T-helper 1 cell treated with Interleukin-12 subunit alpha and Interleukin-12 subunit beta and Interleukin-4 antibody, amounts not matched to agents 30 μg/mL and 1 μg/mL, for 36 hours (primary cell): ENCODE measurements at regions not wholly inside any gene's neighbourhood (a gene's known extent, or its start where the extent isn't known, plus 50 kb on each side); places are given as distances from the start of the nearest gene placed in this dataset.

ENCODE experiments used
- H3K27ac Mint-ChIP-seq: one replicate; pipeline ENCODE4 v1.8.0; 2021; ENCODE audit warnings: mild to moderate bottlenecking, mixed read lengths
- H3K27me3 Mint-ChIP-seq: one replicate; pipeline ENCODE4 v1.8.0; 2021; ENCODE audit warnings: low read depth, mixed read lengths
- H3K36me3 Mint-ChIP-seq: one replicate; pipeline ENCODE4 v1.8.0; 2021; ENCODE audit warnings: low read depth, mixed read lengths
- H3K4me1 Mint-ChIP-seq: one replicate; pipeline ENCODE4 v1.8.0; 2021; ENCODE audit warnings: low read depth, mixed read lengths
- H3K4me3 Mint-ChIP-seq: one replicate; pipeline ENCODE4 v1.8.0; 2021; ENCODE audit warnings: mild to moderate bottlenecking, moderate library complexity, mixed read lengths
- H3K9me3 Mint-ChIP-seq: one replicate; pipeline ENCODE4 v1.8.0; 2021; ENCODE audit warnings: mixed read lengths

- H3K9me3 Mint-ChIP-seq, result no peaks in the 10 kb centered on the region
- peaks cover 12% of the 10 kb centered on the region for H3K27me3 Mint-ChIP-seq
- H3K36me3 Mint-ChIP-seq, result no peaks in the 10 kb centered on the region
- no peak overlapping the region for H3K4me3 Mint-ChIP-seq
- H3K4me1 Mint-ChIP-seq, result peaks cover 16% of the 10 kb centered on the region
- H3K27ac Mint-ChIP-seq, result no peak overlapping the region
These were observed 173.6 kb upstream of the PRSS58 start for GRCh38 chr7:142431491-142431890.

GRCh38 chr7:142428094-142428493 is 170.2 kb upstream of the PRSS58 start:
- H3K27ac Mint-ChIP-seq, result no peak overlapping the region

GRCh38 chr7:142425281-142425680 is 167.4 kb upstream of the PRSS58 start:
- no peak overlapping the region for H3K27ac Mint-ChIP-seq
- H3K36me3 Mint-ChIP-seq, result no peaks in the 10 kb centered on the region
- H3K4me3 Mint-ChIP-seq, result no peak overlapping the region
- peaks cover 4% of the 10 kb centered on the region for H3K4me1 Mint-ChIP-seq
- H3K9me3 Mint-ChIP-seq, result no peaks in the 10 kb centered on the region
- H3K27me3 Mint-ChIP-seq, result peaks cover 8% of the 10 kb centered on the region

More at GRCh38 chr7:142428094-142428493, 170.2 kb upstream of the PRSS58 start:
- Mint-ChIP-seq H3K4me3 (no peak overlapping the region), H3K36me3 (no peaks in the 10 kb centered on the region), H3K27me3 (peaks cover 12% of the 10 kb centered on the region), H3K9me3 (no peaks in the 10 kb centered on the region), H3K4me1 (peaks cover 4% of the 10 kb centered on the region)

GRCh38 chr7:142422621-142423020 is 164.8 kb upstream of the PRSS58 start:
- no peaks in the 10 kb centered on the region for H3K36me3 Mint-ChIP-seq
- H3K9me3 Mint-ChIP-seq, result no peaks in the 10 kb centered on the region
- peaks cover 7% of the 10 kb centered on the region for H3K4me1 Mint-ChIP-seq
- H3K27me3 Mint-ChIP-seq, result no peaks in the 10 kb centered on the region
- H3K27ac Mint-ChIP-seq, result no peak overlapping the region
- H3K4me3 Mint-ChIP-seq, result no peak overlapping the region

GRCh38 chr7:142420554-142421362 is 162.9 kb upstream of the PRSS58 start:
- Mint-ChIP-seq H3K27me3 (no peaks in the 10 kb centered on the region), H3K27ac (no peak overlapping the region), H3K36me3 (no peaks in the 10 kb centered on the region), H3K4me3 (no peak overlapping the region), H3K9me3 (no peaks in the 10 kb centered on the region), H3K4me1 (peaks cover 7% of the 10 kb centered on the region)

- Mint-ChIP-seq H3K27ac (no peak overlapping the region), H3K4me3 (no peak overlapping the region), H3K4me1 (peaks cover 3% of the 10 kb centered on the region), H3K9me3 (no peaks in the 10 kb centered on the region), H3K36me3 (no peaks in the 10 kb centered on the region), H3K27me3 (no peaks in the 10 kb centered on the region)
These were observed 160.5 kb upstream of the PRSS58 start for GRCh38 chr7:142418326-142418725.

- H3K4me1 Mint-ChIP-seq, result peaks cover 4% of the 10 kb centered on the region
These were observed 157.1 kb upstream of the PRSS58 start for GRCh38 chr7:142414915-142415314.

GRCh38 chr7:142414135-142414534 is 156.3 kb upstream of the PRSS58 start:
- Mint-ChIP-seq H3K9me3 (no peaks in the 10 kb centered on the region), H3K36me3 (no peaks in the 10 kb centered on the region), H3K27me3 (peaks cover 3% of the 10 kb centered on the region), H3K4me3 (no peak overlapping the region), H3K4me1 (peaks cover 4% of the 10 kb centered on the region), H3K27ac (no peak overlapping the region)

More at GRCh38 chr7:142414915-142415314, 157.1 kb upstream of the PRSS58 start:
- H3K27ac Mint-ChIP-seq, result no peak overlapping the region
- no peaks in the 10 kb centered on the region for H3K36me3 Mint-ChIP-seq
- H3K27me3 Mint-ChIP-seq, result peaks cover 3% of the 10 kb centered on the region
- H3K4me3 Mint-ChIP-seq, result no peak overlapping the region
- no peaks in the 10 kb centered on the region for H3K9me3 Mint-ChIP-seq

- Mint-ChIP-seq H3K36me3 (no peaks in the 10 kb centered on the region), H3K4me1 (peaks cover 4% of the 10 kb centered on the region), H3K9me3 (no peaks in the 10 kb centered on the region), H3K4me3 (no peak overlapping the region), H3K27ac (no peak overlapping the region), H3K27me3 (peaks cover 3% of the 10 kb centered on the region)
These were observed 155.6 kb upstream of the PRSS58 start for GRCh38 chr7:142413280-142414000.

GRCh38 chr7:142412551-142413193 is 154.8 kb upstream of the PRSS58 start:
- peaks cover 3% of the 10 kb centered on the region for H3K27me3 Mint-ChIP-seq
- no peaks in the 10 kb centered on the region for H3K9me3 Mint-ChIP-seq
- no peak overlapping the region for H3K27ac Mint-ChIP-seq
- H3K4me1 Mint-ChIP-seq, result peaks cover 1% of the 10 kb centered on the region
- H3K4me3 Mint-ChIP-seq, result no peak overlapping the region
- H3K36me3 Mint-ChIP-seq, result no peaks in the 10 kb centered on the region

GRCh38 chr7:142409471-142409870 is 151.6 kb upstream of the PRSS58 start:
- no peak overlapping the region for H3K27ac Mint-ChIP-seq
- no peaks in the 10 kb centered on the region for H3K9me3 Mint-ChIP-seq
- no peak overlapping the region for H3K4me3 Mint-ChIP-seq
- peaks cover 7% of the 10 kb centered on the region for H3K27me3 Mint-ChIP-seq
- H3K36me3 Mint-ChIP-seq, result no peaks in the 10 kb centered on the region
- H3K4me1 Mint-ChIP-seq, result peaks cover 1% of the 10 kb centered on the region

- Mint-ChIP-seq H3K9me3 (no peaks in the 10 kb centered on the region), H3K4me1 (peaks cover 1% of the 10 kb centered on the region), H3K27me3 (peaks cover 11% of the 10 kb centered on the region), H3K27ac (no peak overlapping the region), H3K4me3 (no peak overlapping the region), H3K36me3 (no peaks in the 10 kb centered on the region)
These were observed 150.9 kb upstream of the PRSS58 start for GRCh38 chr7:142408794-142409193.

- H3K4me1 Mint-ChIP-seq, result peaks cover 1% of the 10 kb centered on the region
- no peak overlapping the region for H3K27ac Mint-ChIP-seq
- no peaks in the 10 kb centered on the region for H3K9me3 Mint-ChIP-seq
- no peak overlapping the region for H3K4me3 Mint-ChIP-seq
- H3K36me3 Mint-ChIP-seq, result no peaks in the 10 kb centered on the region
- H3K27me3 Mint-ChIP-seq, result peaks cover 19% of the 10 kb centered on the region
These were observed 150.2 kb upstream of the PRSS58 start for GRCh38 chr7:142407939-142408570.

GRCh38 chr7:142405122-142405765 is 147.4 kb upstream of the PRSS58 start:
- Mint-ChIP-seq H3K36me3 (no peaks in the 10 kb centered on the region), H3K27me3 (peaks cover 34% of the 10 kb centered on the region)

More at GRCh38 chr7:142405122-142405765, 147.4 kb upstream of the PRSS58 start:
- H3K4me3 Mint-ChIP-seq, result no peak overlapping the region
- no peaks in the 10 kb centered on the region for H3K9me3 Mint-ChIP-seq
- no peak overlapping the region for H3K27ac Mint-ChIP-seq
- no peaks in the 10 kb centered on the region for H3K4me1 Mint-ChIP-seq
